Activated CD4-positive, alpha-beta memory T cell treated with anti-CD3 and anti-CD28 coated beads, Interleukin-2, amount 10 ng/mL, durations not matched to agents 7 days and 5 days (primary cell): ENCODE measurements at regions not wholly inside any gene's neighbourhood (a gene's known extent, or its start where the extent isn't known, plus 50 kb on each side); places are given as distances from the start of the nearest gene placed in this dataset.

Experiments
- CTCF ChIA-PET: fragments of 350-600 bp; sonication (Branson Sonifier 250); formaldehyde crosslinking; loops from one replicate; lab custom pipeline; 2021; ENCODE audit warnings: antibody characterized with exemption, inconsistent platforms; lab: Charles Lee
- POLR2A ChIA-PET: fragments of 350-600 bp; sonication (Branson Sonifier 250); formaldehyde crosslinking; loops from one replicate; lab custom pipeline; 2021; ENCODE audit warnings: antibody characterized with exemption; lab: Charles Lee
- DNase-seq: peaks from one replicate; pipeline ENCODE4 v3.0.0-alpha.2; 2020
- H3K27ac Mint-ChIP-seq: one replicate; pipeline ENCODE4 v1.8.0; 2021; ENCODE audit warnings: mild to moderate bottlenecking, mixed read lengths
- H3K27me3 Mint-ChIP-seq: one replicate; pipeline ENCODE4 v1.8.0; 2021; ENCODE audit warnings: mixed read lengths
- H3K36me3 Mint-ChIP-seq: one replicate; pipeline ENCODE4 v1.8.0; 2021; ENCODE audit warnings: low read depth, mixed read lengths
- H3K4me1 Mint-ChIP-seq: one replicate; pipeline ENCODE4 v1.8.0; 2021; ENCODE audit warnings: mixed read lengths
- H3K4me3 Mint-ChIP-seq: one replicate; pipeline ENCODE4 v1.8.0; 2021; ENCODE audit warnings: mild to moderate bottlenecking, mixed read lengths
- H3K9me3 Mint-ChIP-seq: one replicate; pipeline ENCODE4 v1.8.0; 2021; ENCODE audit warnings: mixed read lengths

GRCh38 chr17:71485426-71485825 lies 635.4 kb upstream of the SOX9 start:
- DNase-seq = no peak
- Mint-ChIP-seq H3K4me1 (no peaks in the 10 kb centered on the region), H3K4me3 (no peak overlapping the region), H3K9me3 (no peaks in the 10 kb centered on the region), H3K36me3 (no peaks in the 10 kb centered on the region), H3K27ac (no peak overlapping the region), H3K27me3 (no peaks in the 10 kb centered on the region)
- CTCF ChIA-PET = interaction anchor here (0.5 kb wide), 1 partner anchor 9 kb away, joined by 3 read pairs; no protein-coding TSS in a partner anchor
- POLR2A ChIA-PET = no interaction called here

GRCh38 chr17:71486261-71486660 lies 634.6 kb upstream of the SOX9 start:
- DNase-seq = no peak
- Mint-ChIP-seq H3K36me3 (no peaks in the 10 kb centered on the region), H3K27me3 (no peaks in the 10 kb centered on the region), H3K27ac (no peak overlapping the region), H3K9me3 (no peaks in the 10 kb centered on the region), H3K4me1 (no peaks in the 10 kb centered on the region), H3K4me3 (no peak overlapping the region)
- ChIA-PET POLR2A (no interaction called here), CTCF (no interaction called here)

GRCh38 chr17:71488851-71489250 lies 632.0 kb upstream of the SOX9 start:
- Mint-ChIP-seq H3K4me1 (no peaks in the 10 kb centered on the region), H3K9me3 (no peaks in the 10 kb centered on the region), H3K27me3 (no peaks in the 10 kb centered on the region), H3K36me3 (no peaks in the 10 kb centered on the region), H3K4me3 (no peak overlapping the region), H3K27ac (no peak overlapping the region)
- POLR2A ChIA-PET = no interaction called here
- CTCF ChIA-PET = no interaction called here
- no peak for DNase-seq

GRCh38 chr17:71494062-71494855 lies 626.6 kb upstream of the SOX9 start:
- Mint-ChIP-seq H3K4me3 (no peak overlapping the region), H3K9me3 (no peaks in the 10 kb centered on the region), H3K27me3 (no peaks in the 10 kb centered on the region), H3K4me1 (no peaks in the 10 kb centered on the region), H3K27ac (no peak overlapping the region), H3K36me3 (no peaks in the 10 kb centered on the region)
- ChIA-PET POLR2A (no interaction called here), CTCF (interaction anchor here (0.7 kb wide), 1 partner anchor 9 kb away, joined by 3 read pairs; no protein-coding TSS in a partner anchor)
- DNase-seq = no peak

- Mint-ChIP-seq H3K27me3 (no peaks in the 10 kb centered on the region), H3K4me1 (no peaks in the 10 kb centered on the region), H3K27ac (no peak overlapping the region), H3K36me3 (no peaks in the 10 kb centered on the region), H3K9me3 (no peaks in the 10 kb centered on the region), H3K4me3 (no peak overlapping the region)
- ChIA-PET CTCF (no interaction called here), POLR2A (no interaction called here)
- no peak for DNase-seq
Measured at GRCh38 chr17:71495420-71495819, 625.4 kb upstream of the SOX9 start.

GRCh38 chr17:71496552-71496951 lies 624.3 kb upstream of the SOX9 start:
- H3K9me3 Mint-ChIP-seq = no peaks in the 10 kb centered on the region
- H3K4me1 Mint-ChIP-seq = no peaks in the 10 kb centered on the region
- ChIA-PET CTCF (no interaction called here), POLR2A (no interaction called here)
- H3K4me3 Mint-ChIP-seq = no peak overlapping the region
- no peak for DNase-seq
- H3K36me3 Mint-ChIP-seq = no peaks in the 10 kb centered on the region
- H3K27me3 Mint-ChIP-seq = no peaks in the 10 kb centered on the region
- H3K27ac Mint-ChIP-seq = no peak overlapping the region

- Mint-ChIP-seq H3K27me3 (no peaks in the 10 kb centered on the region), H3K4me3 (no peak overlapping the region), H3K36me3 (no peaks in the 10 kb centered on the region), H3K9me3 (no peaks in the 10 kb centered on the region), H3K27ac (no peak overlapping the region), H3K4me1 (no peaks in the 10 kb centered on the region)
- ChIA-PET POLR2A (no interaction called here), CTCF (no interaction called here)
- DNase-seq = no peak
Measured at GRCh38 chr17:71500761-71501555, 619.9 kb upstream of the SOX9 start.

- POLR2A ChIA-PET = no interaction called here
- CTCF ChIA-PET = no interaction called here
- Mint-ChIP-seq H3K27ac (no peak overlapping the region), H3K36me3 (no peaks in the 10 kb centered on the region), H3K27me3 (no peaks in the 10 kb centered on the region), H3K9me3 (no peaks in the 10 kb centered on the region), H3K4me3 (no peak overlapping the region), H3K4me1 (no peaks in the 10 kb centered on the region)
- no peak for DNase-seq
Measured at GRCh38 chr17:71501711-71502110, 619.1 kb upstream of the SOX9 start.

- DNase-seq = no peak
- Mint-ChIP-seq H3K27me3 (no peaks in the 10 kb centered on the region), H3K36me3 (no peaks in the 10 kb centered on the region), H3K27ac (no peak overlapping the region), H3K4me3 (no peak overlapping the region), H3K9me3 (no peaks in the 10 kb centered on the region), H3K4me1 (no peaks in the 10 kb centered on the region)
- ChIA-PET POLR2A (no interaction called here), CTCF (no interaction called here)
Measured at GRCh38 chr17:71502443-71502842, 618.4 kb upstream of the SOX9 start.

GRCh38 chr17:71503710-71504465 lies 616.9 kb upstream of the SOX9 start:
- DNase-seq = no peak
- Mint-ChIP-seq H3K4me3 (no peak overlapping the region), H3K36me3 (no peaks in the 10 kb centered on the region), H3K4me1 (no peaks in the 10 kb centered on the region), H3K27me3 (no peaks in the 10 kb centered on the region), H3K9me3 (peaks cover 3% of the 10 kb centered on the region), H3K27ac (no peak overlapping the region)
- ChIA-PET CTCF (no interaction called here), POLR2A (no interaction called here)

- DNase-seq = no peak
- Mint-ChIP-seq H3K36me3 (no peaks in the 10 kb centered on the region), H3K4me3 (no peak overlapping the region), H3K27me3 (no peaks in the 10 kb centered on the region), H3K27ac (no peak overlapping the region), H3K4me1 (no peaks in the 10 kb centered on the region), H3K9me3 (peaks cover 3% of the 10 kb centered on the region)
- ChIA-PET CTCF (no interaction called here), POLR2A (no interaction called here)
Measured at GRCh38 chr17:71505200-71505599, 615.6 kb upstream of the SOX9 start.

- no peaks in the 10 kb centered on the region for H3K4me1 Mint-ChIP-seq
- no peak overlapping the region for H3K27ac Mint-ChIP-seq
Measured at GRCh38 chr17:71505981-71506380, 614.8 kb upstream of the SOX9 start.

More at GRCh38 chr17:71505981-71506380, 614.8 kb upstream of the SOX9 start:
- Mint-ChIP-seq H3K27me3 (no peaks in the 10 kb centered on the region), H3K9me3 (peaks cover 3% of the 10 kb centered on the region), H3K4me3 (no peak overlapping the region), H3K36me3 (no peaks in the 10 kb centered on the region)
- ChIA-PET POLR2A (no interaction called here), CTCF (no interaction called here)
- DNase-seq = no peak
